Right lobe of liver (tissue), 6 donors: ENCODE measurements at regions not wholly inside any gene's neighbourhood (a gene's known extent, or its start where the extent isn't known, plus 50 kb on each side); places are given as distances from the start of the nearest gene placed in this dataset.
"Not testable (repeated sequence)": the region's sequence is repeated elsewhere in the genome, so short reads cannot be mapped to it uniquely, and the experiment has no call there.

Experiments
- ATAC-seq, 4 donors: fragments of 200-7000 bp; cut with Tn5 transposase; one replicate each; pipeline ENCODE4 v1.9.1; 2020; ENCODE audit warnings: mild to moderate bottlenecking in 4 of 4, moderate library complexity in 4 of 4
- DNase-seq, 3 donors: peaks; one replicate each; pipeline ENCODE4 v3.0.0-alpha.2; 2020
- H3K27ac ChIP-seq, 3 donors: fragments of 200-600 bp; one replicate each; pipeline ENCODE4 v1.8.0; 2022
- H3K27me3 ChIP-seq, 2 donors: fragments of 200-600 bp; one replicate each; pipeline ENCODE4 v1.8.0; 2022
- H3K36me3 ChIP-seq, 4 donors: fragments of 200-600 bp; sonication (generic) in 1 of 4; one replicate each; pipeline versions ENCODE4 v1.5.1 to v1.8.0; 2017 to 2022; ENCODE audit warnings: control low read depth in 1 of 4
- H3K4me1 ChIP-seq, 4 donors: fragments of 200-600 bp; sonication (generic) in 1 of 4; one replicate each; pipeline versions ENCODE4 v1.5.1 to v1.8.0; 2017 to 2022; ENCODE audit warnings: control low read depth in 1 of 4
- H3K4me3 ChIP-seq, 3 donors: fragments of 200-600 bp; one replicate each; pipeline ENCODE4 v1.8.0; 2022
- H3K9me3 ChIP-seq, 4 donors: fragments of 200-600 bp; sonication (generic) in 1 of 4; one replicate each; pipeline versions ENCODE4 v1.5.1 to v1.8.0; 2017 to 2022; ENCODE audit warnings: control low read depth in 1 of 4
- CTCF ChIP-seq, 4 donors: fragments of 200-600 bp in 3 of 4; fragments of 450-650 bp in 1 of 4; IDR thresholded peaks; one replicate each; pipeline versions ENCODE4 v1.5.1 to v1.8.0; 2016 to 2022; ENCODE audit warnings: antibody characterized with exemption in 4 of 4, mild to moderate bottlenecking in 2 of 4
- POLR2A ChIP-seq: fragments of 450-650 bp; IDR thresholded peaks from one replicate; pipeline ENCODE4 v1.6.1; 2017; ENCODE audit warnings: antibody characterized with exemption, mild to moderate bottlenecking
- WGBS: methylation state at CpG from one replicate; pipeline ENCODE4 v1.1.6; 2018; ENCODE audit warnings: low coverage, low lambda C conversion rate; ENCODE audit not compliant: insufficient coverage; ENCODE audit errors: missing lambda C conversion rate; 5-methylcytosine and 5-hydroxymethylcytosine counted together
- intact Hi-C, 2 donors: fragments of 100-400 bp; cut with DNase I; formaldehyde crosslinking; loops; one replicate each; pipeline versions ENCODE4 v1.11.2 to v1.14.1; 2022
- donor health status: DM: no; HTN: yes; CAD: no.
- donor health status: DM: no; HTN: no; CAD: no.
- donor health status: DM: no; HTN: no; CAD: no.
- donor health status: DM: no; HTN: yes; CAD: no.
- donor health status: DM: no; HTN: yes; CAD: no.

- ATAC-seq (peak; percentile 28 to 56 (median 33)), DNase-seq (no peak)
- Histone ChIP-seq H3K9me3 (no peaks in the 10 kb centered on the region), H3K27me3 (no peaks in the 10 kb centered on the region), H3K4me3 (no peak overlapping the region), H3K36me3 (no peaks in the 10 kb centered on the region), H3K27ac (no peak overlapping the region), H3K4me1 (peaks cover 0 to 6% (median 2%) of the 10 kb centered on the region in 4 donors)
- TF ChIP-seq POLR2A (no peak), CTCF (IDR thresholded peaks at IDR 0.05) (no peak)
- 67% methylated on average over 1 of the region's 4 CpGs for WGBS
- intact Hi-C loops: no loop called here
Measured at GRCh38 chr14:105664691-105665090, 138.3 kb downstream of the TMEM121 start.

GRCh38 chr14:105665247-105665950 lies 139.0 kb downstream of the TMEM121 start:
- ATAC-seq (peak in 1 of 4 donors; percentile 22), DNase-seq (no peak)
- Histone ChIP-seq H3K9me3 (no peaks in the 10 kb centered on the region), H3K36me3 (no peaks in the 10 kb centered on the region), H3K27ac (no peak overlapping the region), H3K4me3 (no peak overlapping the region), H3K27me3 (no peaks in the 10 kb centered on the region), H3K4me1 (peaks cover 0 to 5% (median 2%) of the 10 kb centered on the region in 4 donors)
- TF ChIP-seq CTCF (IDR thresholded peaks at IDR 0.05) (no peak), POLR2A (no peak)
- 70% methylated on average over 9 of the region's 9 CpGs for WGBS
- intact Hi-C loops: no loop called here

- Histone ChIP-seq H3K27me3 (no peaks in the 10 kb centered on the region), H3K27ac (no peak overlapping the region), H3K4me3 (no peak overlapping the region), H3K36me3 (no peaks in the 10 kb centered on the region), H3K4me1 (peaks cover 0 to 5% (median 2%) of the 10 kb centered on the region in 4 donors), H3K9me3 (no peaks in the 10 kb centered on the region)
- ATAC-seq (peak in 1 of 4 donors; percentile 19), DNase-seq (no peak)
- 73% methylated on average over 6 of the region's 6 CpGs for WGBS
- TF ChIP-seq CTCF (IDR thresholded peaks at IDR 0.05): no peak
- TF ChIP-seq POLR2A: no peak
- intact Hi-C loops: no loop called here
Measured at GRCh38 chr14:105665951-105666277, 139.5 kb downstream of the TMEM121 start.

- H3K4me3 ChIP-seq: no peak overlapping the region
- H3K27ac ChIP-seq: no peak overlapping the region
- H3K27me3 ChIP-seq: no peaks in the 10 kb centered on the region
- H3K9me3 ChIP-seq: no peaks in the 10 kb centered on the region
- no peak for DNase-seq
- H3K4me1 ChIP-seq: peaks cover 0 to 5% (median 2%) of the 10 kb centered on the region in 4 donors
- intact Hi-C loops: no loop called here
- ATAC-seq: peak in 2 of 4 donors; percentile 11 to 26
- no peak for TF ChIP-seq POLR2A
- TF ChIP-seq CTCF (IDR thresholded peaks at IDR 0.05): no peak
- 70% methylated on average over 6 of the region's 6 CpGs for WGBS
- H3K36me3 ChIP-seq: no peaks in the 10 kb centered on the region
Measured at GRCh38 chr14:105666420-105666819, 140.0 kb downstream of the TMEM121 start.

- ATAC-seq, intact Hi-C loops: not testable (repeated sequence)
- 83% methylated on average over 7 of the region's 29 CpGs for WGBS
Measured at GRCh38 chr14:105666991-105667662, 140.7 kb downstream of the TMEM121 start.

GRCh38 chr14:105667663-105668020 lies 141.3 kb downstream of the TMEM121 start:
- no CpG with 5 or more reads among the region's 13 CpGs for WGBS
- intact Hi-C loops, H3K27ac ChIP-seq, H3K4me1 ChIP-seq, DNase-seq, H3K36me3 ChIP-seq, ATAC-seq, H3K27me3 ChIP-seq, H3K4me3 ChIP-seq, H3K9me3 ChIP-seq: not testable (repeated sequence)

More at GRCh38 chr14:105666991-105667662, 140.7 kb downstream of the TMEM121 start:
- not testable (repeated sequence) for H3K4me1 ChIP-seq, H3K27me3 ChIP-seq, DNase-seq, H3K9me3 ChIP-seq, H3K4me3 ChIP-seq, H3K36me3 ChIP-seq, H3K27ac ChIP-seq

GRCh38 chr14:105668021-105668420 lies 141.6 kb downstream of the TMEM121 start:
- 100% methylated on average over 1 of the region's 22 CpGs for WGBS
- H3K27ac ChIP-seq, DNase-seq, H3K9me3 ChIP-seq, H3K4me1 ChIP-seq, intact Hi-C loops, ATAC-seq, H3K4me3 ChIP-seq, H3K36me3 ChIP-seq, H3K27me3 ChIP-seq: not testable (repeated sequence)
